Astrocyte (in vitro differentiated cells and primary cell): ENCODE measurements at regions not wholly inside any gene's neighbourhood (a gene's known extent, or its start where the extent isn't known, plus 50 kb on each side); places are given as distances from the start of the nearest gene placed in this dataset.

Source experiments
- DNase-seq: peaks from one replicate; pipeline ENCODE4 v3.0.0-alpha.2; 2010; ENCODE audit warnings: low read depth
- FAIRE-seq: peaks from 2 replicates; lab custom pipeline; 2011; peaks lifted over from hg19 to GRCh38; lab: Jason Lieb, UNC
- H2AFZ ChIP-seq: 2 replicates; pipeline ENCODE4 v1.6.0; 2012; ENCODE audit warnings: low read depth, low read length, inconsistent platforms
- H3K27ac ChIP-seq: 2 replicates; pipeline ENCODE4 v1.5.1; 2011; ENCODE audit warnings: low read depth, low read length, inconsistent platforms
- H3K27me3 ChIP-seq: 2 replicates; pipeline ENCODE4 v1.6.0; 2011; ENCODE audit warnings: low read length, inconsistent platforms; ENCODE audit not compliant: insufficient read depth
- H3K36me3 ChIP-seq: 2 replicates; pipeline ENCODE4 v1.5.1; 2011; ENCODE audit warnings: low read length, inconsistent platforms; ENCODE audit not compliant: insufficient read depth
- H3K4me1 ChIP-seq: 2 replicates; pipeline ENCODE4 v1.5.1; 2011; ENCODE audit warnings: low read length, inconsistent platforms; ENCODE audit not compliant: insufficient read depth
- H3K4me2 ChIP-seq: 2 replicates; pipeline ENCODE4 v1.6.0; 2012; ENCODE audit warnings: low read length, inconsistent platforms
- H3K4me3 ChIP-seq: 2 replicates; pipeline ENCODE4 v1.5.1; 2011; ENCODE audit warnings: low read depth, mild to moderate bottlenecking, low read length, inconsistent platforms; ENCODE audit not compliant: insufficient read depth
- H3K79me2 ChIP-seq: 2 replicates; pipeline ENCODE4 v1.6.0; 2012; ENCODE audit warnings: mild to moderate bottlenecking, low read length, inconsistent platforms; ENCODE audit not compliant: insufficient read depth
- H3K9ac ChIP-seq: 2 replicates; pipeline ENCODE4 v1.6.0; 2012; ENCODE audit warnings: mild to moderate bottlenecking, low read length, inconsistent platforms
- H3K9me3 ChIP-seq: 2 replicates; pipeline ENCODE4 v1.5.1; 2012; ENCODE audit warnings: low read depth, mild to moderate bottlenecking, low read length, inconsistent platforms; ENCODE audit not compliant: insufficient read depth
- H4K20me1 ChIP-seq: 2 replicates; pipeline ENCODE4 v1.6.0; 2012; ENCODE audit warnings: low read length, inconsistent platforms; ENCODE audit not compliant: insufficient read depth
- H3K27ac Mint-ChIP-seq: one replicate; pipeline ENCODE4 v1.8.0; 2021; ENCODE audit warnings: mild to moderate bottlenecking, mixed read lengths; ENCODE audit not compliant: unreplicated experiment
- H3K27me3 Mint-ChIP-seq: one replicate; pipeline ENCODE4 v1.8.0; 2021; ENCODE audit warnings: low read depth, mixed read lengths; ENCODE audit not compliant: unreplicated experiment
- H3K36me3 Mint-ChIP-seq: one replicate; pipeline ENCODE4 v1.8.0; 2021; ENCODE audit warnings: low read depth, mixed read lengths; ENCODE audit not compliant: unreplicated experiment
- H3K4me1 Mint-ChIP-seq: one replicate; pipeline ENCODE4 v1.8.0; 2021; ENCODE audit warnings: low read depth, mixed read lengths; ENCODE audit not compliant: unreplicated experiment
- H3K4me3 Mint-ChIP-seq: one replicate; pipeline ENCODE4 v1.8.0; 2021; ENCODE audit warnings: mild to moderate bottlenecking, moderate library complexity, mixed read lengths; ENCODE audit not compliant: unreplicated experiment
- H3K9me3 Mint-ChIP-seq: one replicate; pipeline ENCODE4 v1.8.0; 2021; ENCODE audit warnings: mild to moderate bottlenecking, mixed read lengths; ENCODE audit not compliant: unreplicated experiment
- EZH2 ChIP-seq: IDR thresholded peaks from 2 replicates; pipeline ENCODE4 v1.6.1; 2012; ENCODE audit warnings: mild to moderate bottlenecking, low read length, inconsistent platforms; ENCODE audit not compliant: insufficient read depth
- TF ChIP-seq, protein P1 (sequence below): IDR thresholded peaks from 2 replicates; pipeline ENCODE4 v1.5.1; 2011; ENCODE audit warnings: low read depth, mild to moderate bottlenecking, inconsistent platforms, low read length, moderate library complexity; ENCODE audit not compliant: insufficient read depth

DNA sequence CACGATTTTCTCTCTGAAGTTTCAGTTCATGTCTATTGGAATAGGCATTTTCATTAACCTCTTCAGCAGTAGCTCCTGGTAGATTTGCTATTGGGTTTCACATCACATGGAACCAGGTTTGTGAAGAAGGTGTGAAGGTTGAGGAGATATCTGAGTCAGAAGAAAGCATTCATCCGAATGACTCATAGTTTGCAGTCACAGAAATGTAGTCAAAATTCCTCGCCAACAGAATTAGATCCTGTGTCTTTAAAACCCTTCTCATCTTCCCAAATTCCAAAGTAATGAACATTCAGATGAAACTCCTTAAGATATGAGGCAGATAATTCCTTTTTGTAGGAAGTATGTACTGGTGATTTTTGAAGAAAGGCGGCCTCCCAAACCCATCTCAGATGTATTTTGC, 125.0 kb upstream of the LARGE1 start:
- H3K27ac Mint-ChIP-seq = no peak overlapping the region
- no peak for TF ChIP-seq EZH2
- TF ChIP-seq, protein P1, sequence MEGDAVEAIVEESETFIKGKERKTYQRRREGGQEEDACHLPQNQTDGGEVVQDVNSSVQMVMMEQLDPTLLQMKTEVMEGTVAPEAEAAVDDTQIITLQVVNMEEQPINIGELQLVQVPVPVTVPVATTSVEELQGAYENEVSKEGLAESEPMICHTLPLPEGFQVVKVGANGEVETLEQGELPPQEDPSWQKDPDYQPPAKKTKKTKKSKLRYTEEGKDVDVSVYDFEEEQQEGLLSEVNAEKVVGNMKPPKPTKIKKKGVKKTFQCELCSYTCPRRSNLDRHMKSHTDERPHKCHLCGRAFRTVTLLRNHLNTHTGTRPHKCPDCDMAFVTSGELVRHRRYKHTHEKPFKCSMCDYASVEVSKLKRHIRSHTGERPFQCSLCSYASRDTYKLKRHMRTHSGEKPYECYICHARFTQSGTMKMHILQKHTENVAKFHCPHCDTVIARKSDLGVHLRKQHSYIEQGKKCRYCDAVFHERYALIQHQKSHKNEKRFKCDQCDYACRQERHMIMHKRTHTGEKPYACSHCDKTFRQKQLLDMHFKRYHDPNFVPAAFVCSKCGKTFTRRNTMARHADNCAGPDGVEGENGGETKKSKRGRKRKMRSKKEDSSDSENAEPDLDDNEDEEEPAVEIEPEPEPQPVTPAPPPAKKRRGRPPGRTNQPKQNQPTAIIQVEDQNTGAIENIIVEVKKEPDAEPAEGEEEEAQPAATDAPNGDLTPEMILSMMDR = no peak
- Histone ChIP-seq H3K4me1 (no peaks in the 10 kb centered on the region), H3K27ac (no peak overlapping the region), H3K9me3 (no peaks in the 10 kb centered on the region), H3K36me3 (no peaks in the 10 kb centered on the region), H2AFZ (no peak overlapping the region), H3K27me3 (no peaks in the 10 kb centered on the region), H3K4me2 (no peak overlapping the region), H3K79me2 (no peaks in the 10 kb centered on the region), H4K20me1 (no peaks in the 10 kb centered on the region), H3K9ac (no peak overlapping the region), H3K4me3 (no peak overlapping the region)
- H3K9me3 Mint-ChIP-seq = no peaks in the 10 kb centered on the region
- no peaks in the 10 kb centered on the region for H3K36me3 Mint-ChIP-seq
- DNase-seq = no peak
- H3K4me1 Mint-ChIP-seq = peaks cover 4% of the 10 kb centered on the region
- H3K4me3 Mint-ChIP-seq = no peak overlapping the region
- peaks cover 2% of the 10 kb centered on the region for H3K27me3 Mint-ChIP-seq
- FAIRE-seq = no peak

DNA sequence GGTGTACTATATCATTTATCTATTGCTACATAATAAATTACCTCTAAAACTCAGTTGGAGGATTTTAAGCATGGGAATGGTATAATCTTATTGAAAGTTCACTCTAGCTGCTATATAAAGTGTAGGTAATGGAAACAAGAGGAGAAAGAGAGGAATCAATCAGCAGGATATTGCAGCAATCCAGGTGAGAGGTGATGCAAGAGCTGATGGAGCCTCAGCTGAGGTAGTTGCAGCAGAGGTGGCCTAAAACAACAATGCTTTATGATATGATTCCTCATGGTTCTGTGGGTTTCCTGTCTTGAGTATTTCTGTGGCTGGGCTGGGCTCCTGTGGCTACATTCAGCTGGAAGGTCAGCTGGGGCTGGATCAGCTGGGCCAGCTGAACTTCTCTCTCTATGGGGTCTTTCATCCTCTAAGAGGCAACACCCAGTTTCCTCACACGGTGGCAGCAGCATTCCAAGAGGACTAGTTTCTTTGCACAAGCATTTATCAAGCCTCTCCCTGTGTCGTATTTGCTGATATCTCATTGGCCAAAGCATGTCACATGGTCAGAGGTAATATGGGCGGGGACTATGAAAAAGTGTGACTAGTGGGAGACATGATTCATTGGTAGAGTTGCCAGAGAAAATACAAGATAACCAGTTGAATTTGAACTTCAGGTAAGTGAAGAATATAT, 135.4 kb upstream of the LARGE1 start:
- H3K27me3 ChIP-seq = no peaks in the 10 kb centered on the region
- no peak for TF ChIP-seq EZH2
- TF ChIP-seq, protein P1 = no peak
- no peak overlapping the region for H2AFZ ChIP-seq
- H3K9ac ChIP-seq = no peak overlapping the region
- H3K36me3 Mint-ChIP-seq = no peaks in the 10 kb centered on the region
- peaks cover 9% of the 10 kb centered on the region for H3K9me3 Mint-ChIP-seq
- no peak overlapping the region for H3K4me2 ChIP-seq
- peaks cover 16% of the 10 kb centered on the region for H3K27me3 Mint-ChIP-seq
- no peak overlapping the region for H3K27ac ChIP-seq
- no peak overlapping the region for H3K4me3 Mint-ChIP-seq
- no peak overlapping the region for H3K27ac Mint-ChIP-seq
- no peaks in the 10 kb centered on the region for H3K36me3 ChIP-seq
- DNase-seq (no peak), FAIRE-seq (no peak)
- no peaks in the 10 kb centered on the region for H3K4me1 ChIP-seq
- H3K4me1 Mint-ChIP-seq = no peaks in the 10 kb centered on the region
- H3K4me3 ChIP-seq = no peak overlapping the region
- H3K9me3 ChIP-seq = peaks cover 11% of the 10 kb centered on the region
- no peaks in the 10 kb centered on the region for H4K20me1 ChIP-seq
- no peaks in the 10 kb centered on the region for H3K79me2 ChIP-seq

DNA sequence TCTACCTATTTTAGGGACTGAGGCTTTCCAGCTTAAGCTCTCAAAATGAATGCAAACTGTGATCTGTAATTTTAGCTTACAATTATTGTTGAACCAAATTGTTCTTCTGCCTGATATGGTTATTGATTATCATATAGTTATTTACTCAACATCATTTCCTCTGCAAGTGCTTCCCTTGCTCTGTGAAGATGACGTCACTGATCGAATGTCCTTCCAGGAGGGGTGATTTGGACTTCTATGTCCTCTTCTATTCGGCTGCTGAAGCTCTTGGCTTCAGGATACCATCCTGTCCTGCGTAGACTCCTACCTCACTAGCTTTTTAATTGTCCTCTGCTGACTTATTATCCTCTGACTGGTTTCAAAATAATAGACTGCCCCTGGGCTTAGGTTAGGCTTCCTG, 137.4 kb upstream of the LARGE1 start:
- no peak overlapping the region for H3K4me2 ChIP-seq
- no peak overlapping the region for H3K4me3 ChIP-seq
- no peak overlapping the region for H3K4me3 Mint-ChIP-seq
- no peak overlapping the region for H3K27ac ChIP-seq
- no peak overlapping the region for H2AFZ ChIP-seq
- H3K9ac ChIP-seq = no peak overlapping the region
- no peaks in the 10 kb centered on the region for H3K27me3 ChIP-seq
- no peaks in the 10 kb centered on the region for H3K36me3 Mint-ChIP-seq
- H3K4me1 Mint-ChIP-seq = no peaks in the 10 kb centered on the region
- peaks cover 10% of the 10 kb centered on the region for H3K27me3 Mint-ChIP-seq
- H3K79me2 ChIP-seq = no peaks in the 10 kb centered on the region
- H3K9me3 Mint-ChIP-seq = peaks cover 9% of the 10 kb centered on the region
- no peaks in the 10 kb centered on the region for H3K36me3 ChIP-seq
- H4K20me1 ChIP-seq = no peaks in the 10 kb centered on the region
- no peaks in the 10 kb centered on the region for H3K4me1 ChIP-seq
- no peak overlapping the region for H3K27ac Mint-ChIP-seq
- DNase-seq = no peak
- no peak for FAIRE-seq
- peaks cover 11% of the 10 kb centered on the region for H3K9me3 ChIP-seq
- TF ChIP-seq, protein P1 = no peak
- no peak for TF ChIP-seq EZH2
